GM12891 (cell line): ENCODE measurements at regions not wholly inside any gene's neighbourhood (a gene's known extent, or its start where the extent isn't known, plus 50 kb on each side); places are given as distances from the start of the nearest gene placed in this dataset.

ENCODE experiments used
- PAX5 ChIP-seq: IDR thresholded peaks from 2 replicates; pipeline ENCODE4 v1.6.1; 2011; ENCODE audit warnings: low read length, moderate library complexity, mild to moderate bottlenecking; ENCODE audit not compliant: insufficient read depth, severe bottlenecking
- POLR2A ChIP-seq: IDR thresholded peaks from 2 replicates; pipeline ENCODE4 v1.6.1; 2011; ENCODE audit warnings: low read depth, low read length, control low read depth
- POLR2AphosphoS5 ChIP-seq: IDR thresholded peaks from 2 replicates; pipeline ENCODE4 v1.6.1; 2011; ENCODE audit warnings: low read depth, low read length, control low read depth
- POU2F2 ChIP-seq: IDR thresholded peaks from 2 replicates; pipeline ENCODE4 v1.6.1; 2011; ENCODE audit warnings: low read depth, mild to moderate bottlenecking, control low read depth, low read length, moderate library complexity
- SPI1 ChIP-seq: IDR thresholded peaks from 2 replicates; pipeline ENCODE4 v1.6.1; 2011; ENCODE audit warnings: low read depth, low read length, control low read depth
- TAF1 ChIP-seq: IDR thresholded peaks from 2 replicates; pipeline ENCODE4 v1.6.1; 2011; ENCODE audit warnings: low read depth, low read length, control low read depth

DNA sequence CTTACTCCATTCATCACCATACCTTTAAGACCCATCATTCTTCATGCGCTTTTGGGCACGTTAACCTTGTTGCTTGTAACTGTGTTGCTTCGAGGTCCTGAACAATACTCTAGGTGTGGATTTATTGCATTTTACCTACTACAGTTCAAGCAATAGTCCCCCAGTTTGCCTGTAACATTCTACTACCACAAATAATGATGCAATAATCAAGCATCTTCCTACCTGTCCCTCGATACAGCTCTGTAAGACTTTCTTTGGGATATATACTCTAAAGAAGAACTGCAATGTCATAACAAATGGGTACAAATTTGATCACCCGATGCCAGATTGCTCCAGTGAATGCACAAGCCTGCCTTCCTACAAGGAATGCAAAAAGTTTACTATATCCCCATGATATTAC lies 1342.6 kb upstream of the GJE1 start:
- no peak for TF ChIP-seq POLR2AphosphoS5
- no peak for TF ChIP-seq TAF1
- TF ChIP-seq POLR2A = no peak
- no peak for TF ChIP-seq SPI1
- no peak for TF ChIP-seq PAX5
- TF ChIP-seq POU2F2 = no peak
